DMS153 (cell line): ENCODE measurements at regions not wholly inside any gene's neighbourhood (a gene's known extent, or its start where the extent isn't known, plus 50 kb on each side); places are given as distances from the start of the nearest gene placed in this dataset.
"Not testable (repeated sequence)": the region's sequence is repeated elsewhere in the genome, so short reads cannot be mapped to it uniquely, and the experiment has no call there.

Experiments
- DNase-seq: peaks from one replicate; lab custom pipeline; 2025; lab: John Stamatoyannopoulos, UW

DNA sequence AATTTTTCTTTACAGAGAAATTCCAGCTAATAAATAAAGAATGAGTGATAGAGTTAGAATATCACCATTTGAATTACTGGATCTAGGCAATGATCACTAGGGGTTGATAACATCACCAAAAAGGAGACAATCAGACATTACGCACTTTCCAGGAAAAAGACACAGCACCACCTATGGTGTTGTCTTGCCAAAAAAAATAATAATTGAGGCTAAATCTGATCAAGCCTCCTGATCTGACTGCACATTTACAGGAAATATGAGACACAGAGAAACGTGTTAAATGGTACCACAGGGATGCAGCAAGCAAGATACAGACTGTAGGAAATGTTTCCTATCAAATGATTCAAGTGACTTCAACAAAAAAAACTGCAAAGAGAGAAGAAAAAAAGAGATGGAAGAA lies 92.8 kb downstream of the EOMES start:
- DNase-seq = no peak

GRCh38 chr3:27628026-27628750 lies 93.9 kb downstream of the EOMES start:
- no peak for DNase-seq

DNA sequence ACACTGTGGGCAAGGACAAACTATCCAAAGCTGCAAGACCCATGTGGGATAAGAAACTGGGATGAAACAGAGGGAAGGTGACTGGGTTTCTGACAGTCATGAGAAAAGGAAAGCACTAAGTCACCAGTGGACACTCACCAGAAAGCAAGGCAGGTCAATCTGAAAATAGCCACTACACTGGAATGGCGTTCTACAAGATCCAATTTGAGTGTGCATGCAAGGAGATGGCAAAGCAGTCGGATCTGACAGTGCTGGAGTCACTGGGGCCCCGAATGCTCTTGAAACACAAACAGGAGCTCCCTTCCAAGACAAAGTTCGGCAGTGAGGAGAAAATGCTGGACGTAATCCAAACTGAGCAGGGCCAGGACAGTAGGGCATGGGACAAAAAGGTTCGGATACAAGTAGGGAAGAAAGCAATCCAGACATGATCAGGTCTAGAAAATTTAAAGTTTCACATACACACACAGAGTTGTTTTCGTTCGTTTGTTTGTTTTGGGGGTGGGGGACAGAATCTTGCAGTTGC lies 95.5 kb downstream of the EOMES start:
- no peak for DNase-seq

GRCh38 chr3:27625864-27626263 lies 96.3 kb downstream of the EOMES start:
- no peak for DNase-seq

DNA sequence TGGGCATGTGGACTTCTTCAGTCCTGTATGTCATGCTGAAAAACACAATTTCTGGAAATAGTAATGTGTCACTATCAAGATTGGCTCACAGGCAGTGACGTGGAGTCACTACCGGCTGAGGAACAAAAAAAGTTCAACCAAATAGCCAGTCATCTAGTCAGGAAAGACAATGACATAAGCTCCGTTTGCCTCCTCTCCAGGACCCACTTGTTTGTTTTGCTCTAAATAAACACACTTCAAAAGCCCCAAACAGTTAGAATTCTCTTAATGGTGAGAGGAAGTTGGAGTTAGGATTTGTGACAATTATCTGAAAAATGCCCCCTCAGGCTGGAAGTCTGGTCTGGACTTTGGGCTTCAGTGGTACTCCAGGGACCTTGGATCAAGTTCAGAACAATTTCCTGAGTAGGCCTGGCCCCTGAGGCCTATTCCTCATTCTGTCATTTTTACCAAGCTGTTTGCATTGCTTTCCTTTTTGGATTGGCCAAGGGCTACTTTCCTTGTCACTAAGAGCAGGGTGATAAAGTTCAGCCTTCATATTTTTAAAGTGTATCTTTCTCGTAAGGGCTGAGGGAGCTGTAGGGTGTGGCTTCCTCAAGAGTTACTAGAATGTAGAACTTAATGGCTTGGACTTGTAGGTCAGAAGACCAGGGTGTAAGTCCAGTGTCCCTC lies 98.9 kb downstream of the EOMES start:
- DNase-seq = no peak

DNA sequence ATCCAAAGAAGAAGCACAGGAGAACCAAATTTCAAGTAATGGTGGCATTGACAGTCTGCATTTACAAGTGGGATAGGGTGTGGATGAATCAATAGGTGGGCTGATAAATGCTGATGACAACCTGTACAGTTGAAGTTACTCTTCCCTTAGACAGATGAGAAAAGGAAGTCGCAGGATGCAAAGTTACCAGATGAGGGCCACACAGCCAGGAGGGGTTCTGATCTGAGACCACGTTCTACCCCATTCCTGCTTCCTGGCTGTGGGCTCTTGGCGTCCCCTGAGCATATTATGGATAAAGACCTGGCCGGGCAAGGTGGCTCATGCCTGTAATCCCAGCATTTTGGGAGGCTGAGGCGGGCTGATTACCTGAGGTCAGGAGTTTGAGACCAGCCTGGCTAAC lies 104.6 kb downstream of the EOMES start:
- no peak for DNase-seq

DNA sequence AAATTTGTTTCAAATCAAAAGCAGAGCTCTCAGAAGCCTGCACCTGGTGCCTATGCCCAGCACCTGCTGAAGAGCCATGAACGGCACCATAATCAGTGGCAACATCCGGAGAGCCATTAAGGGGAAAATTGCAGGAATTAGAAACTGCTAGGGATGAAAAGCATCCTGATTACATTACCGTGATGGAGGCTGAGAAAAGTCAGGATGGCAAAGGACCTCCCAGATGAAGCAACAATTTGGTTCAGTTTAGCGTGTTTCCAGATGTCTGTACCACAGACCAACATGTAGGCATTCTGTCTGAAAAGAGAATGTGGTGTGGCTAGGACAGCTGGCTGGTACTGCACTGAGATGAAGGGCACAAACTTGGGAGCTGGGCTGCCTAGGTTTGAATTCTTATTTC lies 106.1 kb downstream of the EOMES start:
- DNase-seq = no peak

- DNase-seq = no peak
Measured at GRCh38 chr3:27615555-27615954, 106.6 kb downstream of the EOMES start.

- DNase-seq = no peak
Measured at GRCh38 chr3:27614592-27614991, 107.5 kb downstream of the EOMES start.

DNA sequence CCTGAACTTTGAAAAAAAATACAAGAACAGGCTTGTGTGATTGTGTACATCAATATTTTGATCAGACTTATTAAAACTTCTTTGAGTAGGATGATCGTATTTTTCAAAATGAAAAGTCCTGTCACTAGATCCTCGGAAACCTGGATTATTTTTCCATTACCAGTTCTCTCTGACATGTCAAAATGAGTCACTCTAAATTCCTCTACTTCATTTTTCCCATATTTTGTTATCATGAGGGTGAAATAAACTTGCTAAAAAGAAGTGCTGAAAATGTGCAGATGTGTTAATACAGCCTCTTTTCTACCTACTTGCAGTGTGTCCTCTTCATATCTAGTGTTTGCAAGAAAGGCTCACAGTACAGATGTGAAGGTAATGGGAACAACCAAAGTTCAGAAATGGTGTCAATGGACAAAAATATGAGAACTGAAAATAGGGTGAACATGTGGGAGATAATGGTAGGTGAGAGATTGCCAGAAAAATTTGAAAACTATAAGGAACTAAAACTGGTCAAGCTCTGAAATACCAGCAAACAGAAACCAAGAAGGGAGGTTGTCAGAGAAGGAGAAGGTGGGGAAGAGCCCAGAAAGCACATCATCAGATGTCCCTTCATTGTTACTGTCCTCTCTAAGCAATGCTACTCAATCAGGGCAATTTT lies 108.2 kb downstream of the EOMES start:
- DNase-seq = no peak

DNA sequence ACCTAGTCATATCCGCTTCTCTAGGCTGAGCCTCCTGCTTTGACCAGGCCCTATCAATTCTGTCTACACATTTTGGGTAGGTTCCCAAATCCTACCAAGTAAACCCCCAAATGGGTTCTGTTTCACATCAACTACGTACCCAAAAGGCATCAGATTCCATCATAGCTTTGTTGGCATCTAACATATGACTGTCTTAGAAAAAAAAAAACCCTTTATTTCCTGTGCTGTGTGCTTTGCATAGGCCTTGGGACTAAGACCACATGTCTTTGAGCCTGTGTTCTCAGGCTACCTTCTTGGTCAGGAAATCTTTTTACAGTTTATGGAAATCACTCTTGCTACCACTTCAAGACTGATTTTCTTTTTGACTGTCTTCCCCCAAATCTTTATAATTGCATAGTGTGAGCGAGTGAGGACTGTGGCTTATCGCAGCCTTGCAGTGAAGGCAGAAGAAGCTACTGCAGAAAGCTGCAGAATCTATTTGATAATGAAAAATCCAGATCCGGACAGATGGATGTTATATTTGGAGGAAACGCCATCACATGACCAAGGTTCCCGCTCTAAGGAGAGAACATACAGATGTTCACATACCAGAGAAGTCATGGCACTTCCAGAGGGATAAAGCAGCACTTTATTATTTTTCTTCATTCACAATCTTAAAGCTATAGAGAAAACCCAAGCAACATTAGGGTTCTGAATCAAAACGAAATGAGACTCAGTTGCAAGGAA lies 111.2 kb downstream of the EOMES start:
- no peak for DNase-seq

DNA sequence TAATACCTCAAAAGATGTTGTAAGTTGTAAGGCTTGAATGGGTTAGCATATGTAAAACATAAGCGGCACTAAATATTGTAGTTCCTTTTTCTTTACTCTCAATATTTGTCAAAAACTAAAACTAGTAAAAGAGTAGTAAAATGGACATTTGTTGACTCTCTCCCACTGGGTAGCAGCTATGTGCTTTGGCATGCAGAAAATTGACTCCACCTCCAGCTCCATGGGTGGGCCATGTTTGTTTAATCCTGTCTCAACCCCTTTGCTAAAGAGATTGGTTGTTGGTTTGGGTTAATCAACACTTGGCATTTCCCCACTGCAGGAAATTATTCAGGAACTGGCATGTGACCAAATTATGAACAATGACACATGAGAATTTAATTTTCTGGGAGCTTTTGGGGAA lies 114.8 kb downstream of the EOMES start:
- no peak for DNase-seq

DNA sequence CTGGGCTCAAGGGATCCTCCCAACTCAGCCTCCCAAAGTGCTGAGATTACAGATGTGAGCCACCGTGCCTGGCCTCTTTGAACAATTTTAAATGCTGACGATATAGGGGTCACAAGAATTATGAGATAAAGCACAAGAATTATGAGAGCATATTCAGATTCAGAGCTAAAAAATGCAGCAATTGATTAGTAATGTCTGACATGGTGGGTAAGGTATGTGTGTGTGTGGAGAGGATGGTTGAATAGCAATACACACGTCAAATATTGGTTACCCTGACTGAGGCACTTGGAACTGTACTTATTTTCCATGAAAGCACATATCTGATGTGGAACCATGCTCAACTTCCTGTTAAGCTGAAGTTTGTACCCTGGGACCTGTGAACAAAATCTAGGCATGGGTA lies 115.6 kb downstream of the EOMES start:
- no peak for DNase-seq

DNA sequence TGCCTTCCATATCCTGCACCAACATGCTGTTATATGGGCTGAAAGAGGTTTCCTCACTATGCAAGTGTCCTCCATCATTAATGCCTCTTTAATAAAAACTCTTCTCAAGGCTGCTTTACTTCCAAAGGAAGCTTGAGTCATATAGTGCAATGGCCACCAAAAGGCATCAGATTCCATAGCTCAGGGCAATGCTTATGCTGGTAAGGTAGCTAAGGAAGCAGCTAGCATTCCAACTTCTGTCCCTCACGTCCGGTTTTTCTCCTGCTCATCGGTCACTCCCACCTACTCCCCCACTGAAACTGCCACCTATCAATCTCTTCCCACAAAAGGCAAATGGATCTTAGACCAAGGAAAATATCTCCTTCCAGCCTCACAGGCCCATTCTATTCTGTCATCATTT lies 117.1 kb upstream of the SLC4A7 start:
- not testable (repeated sequence) for DNase-seq

- DNase-seq = not testable (repeated sequence)
Measured at GRCh38 chr3:27599741-27600140, 115.6 kb upstream of the SLC4A7 start.

- no peak for DNase-seq
Measured at GRCh38 chr3:27596921-27597320, 112.7 kb upstream of the SLC4A7 start.

DNA sequence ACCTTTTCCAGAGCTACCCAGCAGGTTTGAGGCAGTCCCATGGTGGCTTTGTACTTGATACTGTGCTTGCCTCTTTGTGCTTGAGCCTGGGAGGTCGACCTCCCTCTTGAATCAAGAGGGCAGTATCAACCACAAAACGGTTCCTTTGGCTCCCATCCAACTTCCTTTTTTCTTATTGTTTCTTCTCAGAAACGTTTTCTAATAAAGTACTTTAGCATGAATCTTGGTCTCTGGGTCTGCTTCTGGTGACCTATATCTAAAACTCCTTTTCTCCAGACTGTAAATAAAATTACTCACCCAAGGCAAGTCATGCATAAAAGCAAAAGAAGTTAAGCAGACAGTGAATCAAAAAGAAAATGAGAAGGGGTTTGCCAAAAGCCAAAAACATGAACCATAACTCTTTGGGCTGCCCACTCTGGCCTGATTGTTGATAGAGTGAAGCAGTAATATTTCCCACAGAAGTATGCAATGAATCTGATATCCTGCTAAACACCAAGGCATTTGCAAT lies 112.2 kb upstream of the SLC4A7 start:
- DNase-seq = no peak

GRCh38 chr3:27594096-27594690 lies 110.0 kb upstream of the SLC4A7 start:
- DNase-seq = no peak

- no peak for DNase-seq
Measured at GRCh38 chr3:27593173-27593572, 109.0 kb upstream of the SLC4A7 start.

DNA sequence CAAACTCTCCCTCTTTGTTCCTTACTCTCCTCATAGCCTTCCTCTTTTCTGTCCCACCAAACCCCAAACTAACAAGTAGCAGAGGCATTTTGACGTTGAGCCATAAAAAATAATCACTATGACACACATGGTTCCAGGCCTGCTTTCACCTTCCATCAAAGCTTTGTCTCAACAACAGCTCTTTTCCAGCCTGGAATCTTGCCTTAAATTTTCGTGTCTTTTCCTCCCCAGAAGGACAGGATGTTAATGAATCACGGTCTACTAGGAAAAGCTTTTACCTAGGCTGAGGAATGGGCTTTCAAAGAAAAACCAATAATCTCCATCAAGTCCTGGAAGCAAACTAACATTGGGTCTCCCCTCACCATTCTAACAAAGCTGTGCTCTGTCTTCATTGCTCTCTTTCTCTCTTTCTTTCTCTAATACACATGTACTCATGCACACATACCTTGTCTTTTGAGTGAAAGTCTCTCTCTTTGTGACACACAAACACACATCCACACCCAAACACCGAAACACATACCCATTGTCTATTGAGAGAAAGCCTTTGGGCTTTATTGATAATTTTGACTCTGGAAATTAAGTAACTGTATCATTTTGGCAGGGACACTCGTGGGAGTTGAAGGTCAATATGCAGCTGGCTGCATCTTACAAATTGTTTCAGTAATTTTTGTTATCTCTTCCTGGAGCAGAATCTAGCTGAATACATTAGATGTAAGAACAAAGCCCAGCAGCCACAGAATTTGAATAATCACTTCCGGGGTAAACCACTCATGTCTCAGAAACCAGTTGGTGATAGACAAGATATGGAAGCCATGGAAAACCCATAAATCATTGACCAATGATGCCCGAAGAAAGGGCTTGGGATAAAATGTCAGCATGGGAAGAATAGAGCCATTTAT lies 107.4 kb upstream of the SLC4A7 start:
- DNase-seq = no peak
